ENCODE measurements at regions not wholly inside any gene's neighbourhood (a gene's known extent, or its start where the extent isn't known, plus 50 kb on each side); places are given as distances from the start of the nearest gene placed in this dataset.

DNA sequence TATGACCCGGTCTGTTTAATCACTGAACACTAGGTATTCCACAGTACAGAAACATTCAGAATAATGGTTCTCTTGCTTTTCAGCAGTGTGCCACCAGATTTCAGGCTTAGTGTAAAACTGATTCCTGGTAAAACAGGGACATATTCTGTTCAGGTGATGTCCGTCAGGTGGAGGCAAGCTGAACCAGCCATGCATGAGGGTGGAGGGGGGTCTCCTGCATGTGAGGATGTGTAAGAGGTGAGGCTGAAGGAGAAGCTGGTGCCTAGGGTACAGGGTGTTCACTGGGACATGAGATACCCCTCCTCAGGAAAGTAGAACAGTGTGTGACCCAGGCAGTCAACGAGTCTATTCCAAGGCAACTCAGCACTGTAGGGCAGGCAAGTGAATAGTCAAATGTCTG, 563.9 kb downstream of the BNC2 start:
- H3K4me2 ChIP-seq (ENCODE audit: control insufficient read depth, extremely low read depth, insufficient read depth, low read depth, low read length), result no peak overlapping the region
- no peak for FAIRE-seq
- H2AFZ ChIP-seq (ENCODE audit: control insufficient read depth, low read length), result no peak overlapping the region
- no peak overlapping the region for H3K27ac ChIP-seq (ENCODE audit: control insufficient read depth, insufficient read depth, low read length)
- H3K9me3 ChIP-seq (ENCODE audit: control insufficient read depth, low read depth, low read length), result no peaks in the 10 kb centered on the region
- H3K27me3 ChIP-seq (ENCODE audit: control insufficient read depth, extremely low read depth, insufficient read depth, low read length), result peaks cover 16% of the 10 kb centered on the region
- no peaks in the 10 kb centered on the region for H3K36me3 ChIP-seq (ENCODE audit: control insufficient read depth in 2 of 2, extremely low read depth in 1 of 2, insufficient read depth in 2 of 2, low read length in 2 of 2)
- H3K4me3 ChIP-seq (ENCODE audit: control insufficient read depth in 2 of 3, extremely low read depth in 1 of 3, insufficient read depth in 2 of 3, low read depth in 1 of 3, low read length in 3 of 3), result no peak overlapping the region
- H3K79me2 ChIP-seq (ENCODE audit: control insufficient read depth, insufficient read depth, low read length), result no peaks in the 10 kb centered on the region
- no peaks in the 10 kb centered on the region for H4K20me1 ChIP-seq (ENCODE audit: control insufficient read depth, extremely low read depth, insufficient read depth, low read length)
- no peak for DNase-seq (ENCODE audit: low read depth, low spot score)
- H3K4me1 ChIP-seq (ENCODE audit: control insufficient read depth, extremely low read depth, insufficient read depth, low read length), result no peaks in the 10 kb centered on the region
- no peak overlapping the region for H3K9ac ChIP-seq (ENCODE audit: control insufficient read depth, extremely low read depth, insufficient read depth, low read length)
- TF ChIP-seq, protein P1, sequence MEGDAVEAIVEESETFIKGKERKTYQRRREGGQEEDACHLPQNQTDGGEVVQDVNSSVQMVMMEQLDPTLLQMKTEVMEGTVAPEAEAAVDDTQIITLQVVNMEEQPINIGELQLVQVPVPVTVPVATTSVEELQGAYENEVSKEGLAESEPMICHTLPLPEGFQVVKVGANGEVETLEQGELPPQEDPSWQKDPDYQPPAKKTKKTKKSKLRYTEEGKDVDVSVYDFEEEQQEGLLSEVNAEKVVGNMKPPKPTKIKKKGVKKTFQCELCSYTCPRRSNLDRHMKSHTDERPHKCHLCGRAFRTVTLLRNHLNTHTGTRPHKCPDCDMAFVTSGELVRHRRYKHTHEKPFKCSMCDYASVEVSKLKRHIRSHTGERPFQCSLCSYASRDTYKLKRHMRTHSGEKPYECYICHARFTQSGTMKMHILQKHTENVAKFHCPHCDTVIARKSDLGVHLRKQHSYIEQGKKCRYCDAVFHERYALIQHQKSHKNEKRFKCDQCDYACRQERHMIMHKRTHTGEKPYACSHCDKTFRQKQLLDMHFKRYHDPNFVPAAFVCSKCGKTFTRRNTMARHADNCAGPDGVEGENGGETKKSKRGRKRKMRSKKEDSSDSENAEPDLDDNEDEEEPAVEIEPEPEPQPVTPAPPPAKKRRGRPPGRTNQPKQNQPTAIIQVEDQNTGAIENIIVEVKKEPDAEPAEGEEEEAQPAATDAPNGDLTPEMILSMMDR (optimal IDR thresholded peaks at IDR 0.05 in 1 of 3, IDR thresholded peaks at IDR 0.05 in 1 of 3, conservative IDR thresholded peaks at IDR 0.05 in 1 of 3; ENCODE audit: extremely low read depth in 1 of 3, insufficient read depth in 2 of 3, low read length in 3 of 3), result no peak
- no peak for TF ChIP-seq EZH2 (IDR thresholded peaks at IDR 0.05; ENCODE audit: low read length)
- dilution Hi-C loops (cut with MboI; ENCODE audit: extremely low pct_ligation_motif_present, low sequenced_read_pairs), result no loop called here
- no peaks in the 10 kb centered on the region for H3K9me1 ChIP-seq (ENCODE audit: control insufficient read depth, extremely low read depth, insufficient read depth, low read length)

DNA sequence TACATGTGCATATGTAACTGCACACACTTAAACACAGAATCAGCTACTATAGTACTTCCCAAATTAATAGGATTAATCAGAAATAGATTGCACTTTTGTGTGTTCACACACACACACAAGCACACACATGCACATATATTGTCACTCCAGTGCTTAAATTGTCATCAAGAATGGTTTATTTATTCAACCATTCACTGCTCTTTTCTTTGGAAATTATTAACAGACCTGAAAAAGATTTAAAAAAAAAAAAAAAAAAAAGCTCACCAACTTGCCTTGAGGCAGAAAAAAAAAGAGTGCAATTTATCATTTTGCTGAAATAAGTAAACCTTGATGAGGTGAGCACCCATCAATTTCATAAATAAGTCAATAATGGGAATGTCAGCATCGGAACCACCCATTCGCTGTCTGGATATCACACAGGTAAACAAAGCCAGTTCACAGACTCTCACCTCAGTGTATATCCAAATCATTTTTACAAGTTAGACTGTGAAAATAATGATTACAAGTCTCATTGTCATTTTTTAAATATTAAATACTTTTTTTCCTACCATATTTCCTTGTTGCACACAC, 562.8 kb downstream of the BNC2 start:
- Histone ChIP-seq H3K4me2 (ENCODE audit: control insufficient read depth, extremely low read depth, insufficient read depth, low read depth, low read length) (no peak overlapping the region), H2AFZ (ENCODE audit: control insufficient read depth, low read length) (no peak overlapping the region), H3K4me3 (ENCODE audit: control insufficient read depth in 2 of 3, extremely low read depth in 1 of 3, insufficient read depth in 2 of 3, low read depth in 1 of 3, low read length in 3 of 3) (no peak overlapping the region), H3K9me1 (ENCODE audit: control insufficient read depth, extremely low read depth, insufficient read depth, low read length) (no peaks in the 10 kb centered on the region), H3K36me3 (ENCODE audit: control insufficient read depth in 2 of 2, extremely low read depth in 1 of 2, insufficient read depth in 2 of 2, low read length in 2 of 2) (no peaks in the 10 kb centered on the region), H3K9me3 (ENCODE audit: control insufficient read depth, low read depth, low read length) (no peaks in the 10 kb centered on the region), H3K4me1 (ENCODE audit: control insufficient read depth, extremely low read depth, insufficient read depth, low read length) (no peaks in the 10 kb centered on the region), H3K27ac (ENCODE audit: control insufficient read depth, insufficient read depth, low read length) (no peak overlapping the region), H3K79me2 (ENCODE audit: control insufficient read depth, insufficient read depth, low read length) (no peaks in the 10 kb centered on the region), H3K9ac (ENCODE audit: control insufficient read depth, extremely low read depth, insufficient read depth, low read length) (no peak overlapping the region), H4K20me1 (ENCODE audit: control insufficient read depth, extremely low read depth, insufficient read depth, low read length) (no peaks in the 10 kb centered on the region), H3K27me3 (ENCODE audit: control insufficient read depth, extremely low read depth, insufficient read depth, low read length) (peaks cover 16% of the 10 kb centered on the region)
- dilution Hi-C loops (cut with MboI; ENCODE audit: extremely low pct_ligation_motif_present, low sequenced_read_pairs), result no loop called here
- DNase-seq (ENCODE audit: low read depth, low spot score) (no peak), FAIRE-seq (no peak)
- TF ChIP-seq, protein P1 (optimal IDR thresholded peaks at IDR 0.05 in 1 of 3, IDR thresholded peaks at IDR 0.05 in 1 of 3, conservative IDR thresholded peaks at IDR 0.05 in 1 of 3; ENCODE audit: extremely low read depth in 1 of 3, insufficient read depth in 2 of 3, low read length in 3 of 3), result no peak
- TF ChIP-seq EZH2 (IDR thresholded peaks at IDR 0.05; ENCODE audit: low read length), result no peak
